SHP77 (cell line): ENCODE measurements at regions not wholly inside any gene's neighbourhood (a gene's known extent, or its start where the extent isn't known, plus 50 kb on each side); places are given as distances from the start of the nearest gene placed in this dataset.

ENCODE experiments used
- DNase-seq, 2 experiments: peaks; one replicate each; lab custom pipeline; 2025; lab: John Stamatoyannopoulos, UW

DNA sequence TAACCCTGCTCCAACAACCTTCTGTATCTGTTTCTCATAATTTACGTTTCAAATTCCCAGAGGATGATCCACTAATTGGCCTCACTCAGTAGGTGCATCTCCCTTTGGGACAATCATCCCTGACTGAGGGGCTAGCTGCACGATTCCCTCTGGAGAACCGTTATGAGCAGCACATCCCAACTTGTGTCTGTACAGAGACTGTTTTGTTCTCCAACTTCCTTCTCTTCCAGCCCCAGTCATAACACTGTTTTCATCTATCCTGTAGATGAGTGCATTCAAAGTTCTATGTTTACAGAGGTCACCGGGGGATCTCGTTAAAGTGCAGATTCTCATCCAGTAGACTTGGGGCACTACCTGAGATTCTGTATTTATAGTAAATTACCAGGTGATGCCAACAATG is 187.2 kb downstream of the REEP3 start:
- DNase-seq = no peak

DNA sequence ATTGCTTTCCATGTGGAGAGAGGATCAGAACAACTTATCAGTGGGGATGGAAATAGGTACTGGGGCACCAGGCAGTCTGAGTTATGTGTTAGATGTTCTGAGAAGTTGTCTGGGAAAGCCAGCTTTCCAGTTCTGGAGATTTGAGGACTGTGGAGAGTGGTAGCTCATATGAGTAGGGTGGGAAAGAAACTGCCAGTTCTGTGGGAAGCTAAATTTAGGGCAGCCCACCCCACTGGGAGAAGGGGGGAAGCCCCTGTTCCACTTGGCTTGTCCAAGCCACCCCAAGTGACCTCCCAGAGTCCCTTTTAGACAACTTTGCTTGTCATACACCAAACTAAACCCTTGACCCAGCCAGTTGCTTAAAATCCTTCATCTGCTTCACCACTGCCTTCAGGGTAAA is 189.5 kb downstream of the REEP3 start:
- DNase-seq = no peak

DNA sequence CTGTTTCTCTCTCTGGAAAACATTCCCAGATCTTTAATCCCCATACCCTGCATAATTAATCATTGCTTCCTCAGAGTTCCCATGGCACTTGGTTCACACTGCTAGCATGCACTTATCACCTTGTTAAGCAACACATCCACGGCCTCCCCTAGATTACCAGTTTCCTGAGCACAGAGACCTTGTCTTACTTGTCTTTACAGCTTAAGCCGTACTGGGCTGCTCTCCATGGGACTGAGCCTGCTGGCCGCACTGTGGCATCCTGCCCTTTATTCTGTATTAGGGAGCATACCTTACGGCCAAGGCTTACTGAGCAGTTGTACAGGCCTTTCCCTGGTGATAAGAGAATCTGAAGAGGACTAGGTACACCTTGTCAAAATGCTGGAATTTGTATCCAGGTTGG is 190.2 kb downstream of the REEP3 start:
- DNase-seq = peak in 1 of 2 experiments; percentile 16

DNA sequence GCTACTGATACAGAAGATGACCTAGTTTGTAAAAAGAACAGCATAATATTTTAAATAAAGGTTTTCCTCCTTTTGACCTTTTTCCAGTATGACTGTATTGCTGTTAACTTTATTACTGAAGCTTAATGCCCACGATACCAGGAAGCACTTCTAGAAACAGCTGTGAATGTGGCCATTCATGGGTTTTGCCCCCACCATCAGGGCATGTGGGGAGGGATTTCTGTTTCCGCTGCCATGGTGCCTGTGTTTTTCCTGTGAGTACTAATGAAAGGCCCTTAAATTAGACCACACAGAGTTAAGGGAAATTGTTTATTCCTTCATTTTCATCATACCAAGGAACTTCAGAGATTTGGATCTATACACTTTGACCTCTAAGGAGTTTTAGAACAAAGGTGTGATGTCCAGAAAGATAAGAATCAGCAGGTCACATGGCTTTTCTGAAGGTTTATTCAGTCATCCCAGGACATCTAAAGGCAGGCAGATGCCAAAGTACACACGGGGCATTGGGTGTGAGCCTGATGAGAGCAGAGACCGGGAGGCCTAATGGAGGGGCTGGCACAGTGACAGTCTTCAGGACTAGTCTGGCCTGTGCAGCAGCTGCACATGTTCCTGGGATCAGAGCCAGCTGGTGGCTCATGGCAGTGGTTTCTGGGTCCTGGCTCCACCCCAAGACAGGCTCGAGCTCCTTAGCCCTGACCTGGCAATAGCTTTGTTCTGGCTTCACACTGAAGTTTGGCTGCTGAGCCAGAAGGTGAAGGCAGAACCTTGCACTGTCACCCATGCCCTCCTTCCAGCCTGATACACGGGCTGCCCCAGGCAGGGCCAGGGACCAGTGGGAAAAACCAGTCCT is 190.9 kb downstream of the REEP3 start:
- DNase-seq = peak; percentile 94 to 97

DNA sequence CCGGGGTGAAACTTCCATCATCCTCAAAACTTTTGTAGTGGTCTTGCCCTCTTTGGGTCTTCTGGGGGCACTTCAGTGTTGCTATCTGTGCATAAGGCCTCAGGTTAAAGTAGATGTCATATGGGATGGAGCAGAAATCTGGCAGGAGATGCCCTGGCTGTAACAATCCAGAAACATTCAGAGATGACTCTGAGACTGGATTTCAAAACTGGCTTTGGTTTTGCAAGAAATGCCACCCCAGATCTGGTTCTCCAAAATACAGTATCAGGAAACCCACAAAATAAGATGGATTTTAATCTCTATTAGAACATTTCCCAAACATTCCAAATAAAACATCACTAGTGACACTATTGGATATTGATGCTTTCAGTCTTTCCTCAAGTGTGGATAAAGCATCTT is 191.5 kb downstream of the REEP3 start:
- DNase-seq = no peak

DNA sequence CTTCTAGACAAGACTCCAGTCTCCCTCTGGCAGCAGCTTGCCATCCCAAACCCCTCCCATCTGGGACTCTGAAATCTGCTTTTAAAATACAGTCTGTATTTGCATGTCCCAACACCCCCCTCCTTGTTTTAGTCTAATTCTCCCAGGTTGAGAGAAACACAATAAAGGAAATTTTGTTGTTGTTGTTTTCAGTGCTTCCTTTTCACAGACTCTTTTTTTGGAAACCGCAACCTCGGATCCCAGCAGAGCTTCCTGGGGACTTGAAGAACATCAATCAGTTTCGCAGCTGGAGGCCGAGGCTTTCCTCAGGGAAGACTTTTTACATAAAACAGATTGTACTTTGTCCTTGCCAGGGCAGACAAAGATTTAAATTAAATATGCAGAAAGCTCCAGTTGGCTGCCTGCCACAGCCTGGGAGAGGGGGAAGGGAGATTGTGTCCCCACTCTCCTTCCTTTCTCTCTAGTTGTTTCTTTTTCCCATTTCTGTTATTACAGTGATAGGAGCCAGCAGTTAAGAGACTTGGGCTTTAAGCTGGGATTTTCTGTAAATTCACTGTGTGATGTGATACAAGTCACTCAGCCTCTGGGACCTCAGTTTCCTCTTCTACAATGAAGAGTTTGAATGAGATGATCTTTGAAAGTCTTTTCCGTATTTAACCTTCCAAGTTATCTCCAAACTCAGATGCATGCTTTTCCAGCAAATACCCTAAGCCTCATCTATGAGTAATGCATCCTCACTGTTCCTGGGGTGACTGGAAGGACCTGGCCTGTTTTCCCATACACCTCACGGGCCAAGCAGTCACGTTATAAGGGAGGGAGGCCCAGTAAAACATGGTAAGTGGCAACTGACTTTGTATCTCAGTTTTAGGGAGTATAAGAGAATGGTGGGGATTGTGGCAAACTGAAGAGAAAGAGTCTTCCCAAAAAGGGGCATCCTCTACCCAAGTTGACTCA is 192.3 kb downstream of the REEP3 start:
- peak; percentile 22 to 23 for DNase-seq

DNA sequence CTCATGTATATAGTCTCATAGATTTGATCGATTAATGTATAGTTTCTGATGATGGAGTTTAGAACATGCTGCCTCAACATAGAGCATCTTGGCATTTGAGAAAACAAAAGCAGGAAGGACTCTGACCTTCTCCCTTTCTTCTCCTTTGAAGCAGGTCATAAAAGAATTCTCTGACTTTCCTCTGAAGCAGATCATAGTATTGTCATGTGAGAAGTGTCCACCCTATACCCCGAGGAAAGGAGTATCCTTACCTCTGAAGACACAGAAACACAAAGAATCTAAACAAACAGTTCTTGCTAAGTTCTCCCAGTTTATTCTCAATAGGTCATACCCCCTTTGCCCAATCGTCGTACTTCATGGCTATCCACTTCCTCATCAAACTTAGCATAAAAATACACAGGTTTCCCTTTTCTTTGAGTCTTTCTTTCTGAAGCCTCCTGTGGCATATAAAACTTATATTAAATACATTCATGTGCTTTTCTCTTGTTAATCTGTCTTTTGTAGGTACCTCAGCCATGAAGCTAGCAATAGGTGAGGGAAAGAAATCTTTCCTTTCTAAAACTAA is 194.9 kb downstream of the REEP3 start:
- DNase-seq = no peak

DNA sequence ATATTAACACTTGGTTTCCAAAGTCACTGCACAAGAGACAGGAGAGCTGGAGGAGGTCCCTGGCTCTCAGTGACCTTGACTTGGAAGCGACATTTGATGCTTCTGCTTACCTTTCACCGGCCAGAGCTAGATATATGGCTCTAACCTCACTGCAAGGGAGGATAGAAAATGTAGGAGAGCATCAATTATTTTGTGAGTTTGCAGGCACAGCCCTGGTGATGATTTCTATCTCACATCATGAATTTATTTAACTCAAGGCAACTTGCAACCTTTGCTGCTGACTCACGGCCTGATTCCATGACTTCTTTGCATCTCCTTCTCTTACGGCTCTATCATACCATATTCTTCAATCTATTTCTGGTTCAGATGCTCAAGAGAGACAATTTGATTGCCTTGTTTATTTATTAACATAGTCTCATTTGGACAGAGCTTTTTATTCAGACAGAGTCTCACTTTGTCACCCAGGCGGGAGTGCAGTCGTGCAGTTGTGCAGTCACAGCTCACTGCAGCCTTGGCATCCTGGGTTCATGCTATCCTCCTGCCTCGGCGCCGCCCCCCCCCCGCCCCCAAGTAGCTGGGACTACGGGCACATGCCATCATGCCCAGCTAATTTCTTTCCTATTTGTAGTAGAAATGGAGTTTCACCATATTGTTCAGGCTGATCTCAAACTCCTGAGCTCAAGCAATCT is 196.0 kb downstream of the REEP3 start:
- no peak for DNase-seq

DNA sequence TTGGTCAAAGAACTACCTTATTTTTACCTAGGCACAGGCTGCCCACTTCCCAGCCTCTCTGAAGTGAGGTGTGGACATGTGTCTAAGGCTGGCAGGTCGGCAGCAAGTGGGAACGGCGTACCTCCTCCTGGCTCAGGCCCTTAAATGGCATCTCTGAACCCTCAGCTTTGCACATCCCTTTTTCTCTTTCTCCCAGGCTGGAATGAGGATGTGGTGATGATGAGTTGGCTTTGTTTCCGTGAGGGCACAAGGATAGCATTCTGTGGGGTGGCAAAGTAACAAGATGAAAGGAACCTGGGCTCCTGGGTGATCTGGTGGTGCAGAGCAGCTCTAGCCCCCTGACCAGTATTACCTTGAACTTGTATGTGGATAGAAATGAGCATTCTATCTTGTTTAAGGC is 196.8 kb downstream of the REEP3 start:
- DNase-seq = no peak

DNA sequence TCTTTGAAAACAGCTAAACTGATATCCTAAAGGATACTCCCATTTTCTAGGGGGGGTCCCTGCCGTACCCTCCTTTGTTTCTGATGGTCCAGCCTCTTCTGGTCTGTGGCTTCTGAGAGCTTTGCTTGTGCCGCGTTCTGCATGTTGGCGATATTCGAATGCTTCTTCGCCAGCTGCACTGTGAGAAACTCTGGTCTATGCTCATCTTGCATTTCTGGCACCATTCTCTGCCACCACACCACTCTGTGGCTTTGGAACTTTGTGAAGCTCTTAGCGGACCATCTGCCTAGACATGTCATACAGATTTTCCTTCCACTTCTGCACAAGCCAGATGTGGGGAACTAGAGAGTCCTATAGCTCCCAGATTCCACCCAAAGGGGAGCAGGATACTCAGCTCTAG is 197.2 kb downstream of the REEP3 start:
- DNase-seq = no peak

DNA sequence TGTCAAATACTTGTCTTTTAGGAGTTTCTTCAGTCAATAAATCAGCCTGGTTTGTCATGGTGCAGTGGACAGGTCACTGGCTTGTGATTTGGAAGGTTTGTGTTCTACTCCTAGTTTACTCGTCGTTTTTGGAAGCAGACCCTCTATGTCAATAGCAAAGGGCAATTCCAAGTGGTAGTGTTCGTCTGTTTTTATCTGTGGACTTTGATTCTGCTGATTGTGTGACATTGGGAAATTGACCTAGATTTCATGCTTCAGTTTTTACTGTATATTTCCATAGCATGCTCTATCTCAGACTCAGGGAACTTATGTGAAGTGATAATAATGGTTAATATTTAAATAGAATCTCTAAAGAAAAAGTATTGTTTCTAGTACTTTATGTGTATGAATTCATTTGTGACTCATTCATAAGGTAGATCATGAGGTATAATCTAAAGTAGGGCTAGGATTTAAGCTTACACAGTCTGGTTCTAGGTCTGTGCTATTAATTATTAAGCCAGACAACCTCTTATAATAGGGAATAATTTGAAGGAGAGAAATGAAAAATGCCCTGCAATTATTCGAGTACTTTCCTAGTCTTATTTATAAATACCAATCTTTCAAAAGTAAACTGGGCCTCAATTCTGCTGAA is 198.1 kb downstream of the REEP3 start:
- DNase-seq = no peak

DNA sequence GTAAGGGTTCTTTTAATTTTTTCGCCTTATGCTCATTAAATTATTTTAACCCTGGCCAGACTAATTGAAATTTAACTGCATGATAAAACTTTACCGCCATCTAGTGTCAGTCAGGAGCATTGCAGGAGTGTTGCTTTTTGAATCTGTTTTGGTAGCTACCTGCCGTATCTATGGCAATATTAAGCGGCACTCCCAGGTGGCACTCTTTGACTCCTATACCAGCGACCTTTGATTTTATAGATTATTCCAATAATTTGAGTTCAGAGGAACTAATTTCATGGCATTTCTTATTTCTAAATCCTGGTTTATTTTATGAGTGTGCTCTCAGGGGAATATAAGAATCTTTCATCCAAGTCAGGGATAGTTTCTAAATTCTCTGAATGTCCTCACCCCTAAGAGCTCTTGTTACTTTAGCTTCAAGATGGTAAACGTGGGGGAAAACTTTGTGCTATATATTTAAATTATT is 198.9 kb downstream of the REEP3 start:
- DNase-seq = peak; percentile 16 to 57

DNA sequence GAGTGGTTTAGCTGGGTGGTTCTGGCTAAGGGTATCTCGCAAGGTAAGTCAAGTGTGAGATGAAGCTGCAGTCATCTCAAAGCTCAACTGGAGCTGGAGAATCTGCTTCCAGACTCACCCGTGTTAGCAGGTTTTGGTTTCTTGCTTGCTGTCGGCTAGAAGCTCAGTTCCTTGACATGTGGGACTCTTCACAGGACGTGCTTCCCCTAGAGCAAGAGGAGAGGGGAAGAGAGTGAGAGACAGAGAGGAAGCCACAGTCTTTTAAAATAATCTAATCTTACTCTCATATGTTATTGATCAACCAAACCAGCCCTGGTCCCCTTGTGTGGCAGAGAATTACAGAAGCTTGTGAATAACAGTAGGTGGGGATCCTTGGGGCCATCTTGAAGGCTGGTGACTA is 199.5 kb downstream of the REEP3 start:
- no peak for DNase-seq

DNA sequence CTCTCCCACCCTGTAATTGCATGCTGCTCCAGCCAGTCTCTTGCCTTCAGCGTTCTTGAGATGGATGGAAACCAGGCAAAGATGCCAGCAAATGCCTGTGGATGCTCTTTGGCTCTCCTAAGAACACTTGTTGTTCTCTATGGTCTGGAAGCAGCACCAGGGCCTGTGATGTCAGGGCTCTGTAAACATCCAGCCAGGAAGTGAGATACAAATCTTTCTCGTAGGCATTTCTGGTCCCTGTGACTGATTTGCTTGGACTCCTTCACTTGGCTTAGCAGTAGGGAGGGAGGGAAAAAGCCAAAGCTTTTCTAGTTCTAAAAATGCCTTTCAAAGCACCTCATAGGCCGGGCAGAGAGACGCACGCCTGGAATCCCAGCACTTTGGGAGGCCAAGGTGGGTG is 201.3 kb downstream of the REEP3 start:
- no peak for DNase-seq

DNA sequence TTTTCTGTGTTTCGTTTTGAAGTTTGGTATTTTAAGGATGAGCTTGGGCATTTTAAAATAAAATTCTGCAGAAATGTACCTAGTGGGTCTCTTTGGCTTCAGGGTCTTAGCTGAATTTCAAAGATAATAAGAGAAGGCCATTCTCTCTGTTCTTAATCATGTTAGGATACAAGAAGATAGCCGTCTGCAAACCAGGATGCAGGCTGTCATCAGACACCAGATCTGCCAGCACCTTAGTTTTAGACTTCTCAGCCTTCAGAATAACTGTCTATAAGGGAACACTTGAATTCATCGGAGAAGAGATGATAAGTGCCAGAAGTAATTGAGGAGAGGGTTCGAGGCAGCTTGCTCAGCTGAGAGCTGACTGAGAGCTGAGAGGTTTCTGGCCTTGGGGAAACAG is 202.1 kb downstream of the REEP3 start:
- DNase-seq = no peak

DNA sequence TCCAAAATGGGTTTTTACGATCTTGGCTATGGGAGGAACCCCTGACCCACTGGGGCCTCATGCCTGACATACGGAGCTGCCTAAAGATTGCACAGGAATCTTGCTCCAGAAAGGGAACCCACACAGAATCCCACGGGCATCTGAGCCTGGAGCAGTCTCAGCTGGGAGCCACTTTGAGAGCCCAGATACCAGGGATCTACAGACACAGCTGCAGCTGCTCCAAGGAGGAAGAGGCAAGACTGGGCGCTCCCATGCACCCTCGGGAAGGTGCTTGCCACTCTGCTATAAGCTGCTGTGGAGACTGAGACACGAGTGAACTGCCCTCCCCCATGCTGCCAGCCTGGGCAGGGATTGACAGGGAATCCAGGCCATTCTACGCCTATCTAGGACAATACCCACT is 202.5 kb downstream of the REEP3 start:
- no peak for DNase-seq

DNA sequence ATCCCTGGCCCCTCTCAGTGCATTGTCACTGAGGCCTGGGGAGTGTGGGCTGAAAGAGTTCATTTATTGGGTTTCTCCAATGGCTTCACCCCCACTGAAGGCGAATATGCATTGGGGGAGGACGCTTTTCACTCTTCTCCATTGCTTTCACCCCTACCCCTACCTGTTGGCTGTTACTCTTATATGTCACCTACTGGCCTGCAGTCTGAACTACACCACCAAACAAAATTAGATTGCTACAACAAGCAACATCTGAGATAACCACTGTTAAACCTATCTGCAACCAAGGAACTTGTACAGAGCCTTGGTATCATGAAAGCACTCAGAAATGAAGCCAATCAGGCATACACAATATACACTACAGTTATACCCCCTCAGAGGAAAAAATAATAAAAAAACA is 203.7 kb downstream of the REEP3 start:
- no peak for DNase-seq

DNA sequence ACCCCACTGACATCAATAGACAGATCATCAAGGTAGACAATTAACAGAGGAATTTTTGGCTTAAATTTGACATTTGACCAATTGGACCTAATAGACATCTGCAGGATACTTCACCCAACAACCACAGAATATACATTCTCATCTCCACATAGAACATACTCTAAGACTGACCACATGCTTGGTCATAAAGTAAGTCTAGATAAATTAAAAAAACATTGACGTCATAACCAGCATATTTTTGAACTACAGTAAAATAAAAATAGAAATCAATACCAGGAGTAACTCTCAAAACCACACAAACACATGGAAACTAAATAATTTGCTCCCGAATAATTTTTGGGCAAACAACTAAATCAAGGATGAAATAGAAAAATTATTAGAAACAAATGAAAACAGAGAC is 205.7 kb downstream of the REEP3 start:
- DNase-seq = no peak

DNA sequence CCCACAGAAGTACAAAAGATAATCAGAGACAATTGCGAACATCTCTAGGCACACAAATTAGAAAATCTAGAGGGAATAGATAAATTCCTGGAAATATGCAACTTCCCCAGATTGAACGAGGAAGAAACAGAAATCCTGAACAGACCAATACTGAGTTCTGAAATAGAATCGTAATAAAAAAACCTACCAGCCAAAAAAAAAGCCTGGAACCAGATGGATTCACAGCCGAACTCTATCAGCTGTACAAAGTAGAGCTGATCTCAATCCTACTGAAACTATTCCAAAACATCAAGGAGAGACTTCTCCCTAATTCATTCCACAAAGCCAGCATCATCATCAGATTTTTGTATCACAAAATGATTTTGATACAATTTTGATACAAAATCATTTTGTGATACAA is 206.4 kb downstream of the REEP3 start:
- no peak for DNase-seq

DNA sequence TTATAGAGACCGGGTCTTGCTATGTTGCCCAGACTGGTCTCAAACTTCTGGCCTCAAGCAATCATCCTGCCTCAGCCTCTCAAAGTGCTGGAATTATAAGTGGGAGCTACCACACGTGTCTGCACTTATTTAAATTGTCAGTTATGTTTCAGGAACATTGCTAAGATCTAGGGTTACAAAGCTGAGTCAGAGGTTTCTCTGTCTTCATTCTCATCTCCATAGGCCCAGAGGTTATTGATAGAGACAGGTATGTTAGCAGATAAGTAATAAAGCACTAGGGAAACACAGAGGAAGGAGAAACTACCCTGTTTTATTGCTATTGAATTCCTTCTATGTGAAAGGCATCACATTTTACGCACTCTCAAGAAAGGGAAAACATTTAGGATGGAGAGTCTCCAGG is 214.1 kb downstream of the REEP3 start:
- DNase-seq = no peak

DNA sequence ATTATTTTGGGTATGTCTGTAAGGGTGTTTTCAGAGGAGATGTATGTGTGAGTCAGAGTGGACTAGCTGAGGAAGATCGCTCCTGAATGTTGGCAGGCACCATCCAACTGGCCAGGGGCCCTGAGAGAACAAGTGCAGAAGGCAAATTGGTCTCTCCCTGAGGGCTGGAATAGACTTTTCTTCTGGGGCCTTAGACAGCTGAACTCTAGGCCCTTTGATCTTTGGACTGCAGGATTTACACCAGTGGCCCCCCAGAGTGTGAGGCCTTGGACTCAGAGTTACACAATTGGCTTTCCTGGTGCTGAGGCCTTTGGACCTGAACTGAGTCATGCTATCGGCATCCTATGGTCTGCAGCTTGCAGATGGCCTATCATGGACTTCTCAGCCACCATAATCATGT is 217.2 kb downstream of the REEP3 start:
- no peak for DNase-seq
